Psoas muscle (tissue), 7 donors: ENCODE measurements at regions not wholly inside any gene's neighbourhood (a gene's known extent, or its start where the extent isn't known, plus 50 kb on each side); places are given as distances from the start of the nearest gene placed in this dataset.

ENCODE experiments used
- ATAC-seq, 4 donors: fragments of 200-7000 bp; cut with Tn5 transposase; one replicate each; pipeline ENCODE4 v1.9.1; 2020; ENCODE audit warnings: moderate library complexity in 3 of 4, mild to moderate bottlenecking in 2 of 4
- DNase-seq, 2 donors: peaks; one replicate each; pipeline ENCODE4 v3.0.0-alpha.2; 2020
- H3K27ac ChIP-seq: fragments of 200-600 bp; one replicate; pipeline ENCODE4 v1.8.0; 2022
- H3K27me3 ChIP-seq, 3 donors: fragments of 200-600 bp in 1 of 3; one replicate each; pipeline versions ENCODE4 v1.6.1 to v1.8.0; 2013 to 2022; ENCODE audit warnings: low read length in 2 of 3, mild to moderate bottlenecking in 2 of 3, moderate library complexity in 1 of 3; ENCODE audit not compliant: insufficient read depth in 3 of 3
- H3K36me3 ChIP-seq, 2 donors: fragments of 200-600 bp in 1 of 2; one replicate each; pipeline versions ENCODE4 v1.6.1 to v1.8.0; 2013 to 2022; ENCODE audit warnings: low read depth in 1 of 2, mild to moderate bottlenecking in 1 of 2, moderate library complexity in 1 of 2; ENCODE audit not compliant: insufficient read depth in 1 of 2
- H3K4me1 ChIP-seq: fragments of 200-600 bp; one replicate; pipeline ENCODE4 v1.8.0; 2022
- H3K4me3 ChIP-seq: fragments of 200-600 bp; one replicate; pipeline ENCODE4 v1.8.0; 2022; ENCODE audit warnings: mild to moderate bottlenecking
- H3K9me3 ChIP-seq: fragments of 200-600 bp; one replicate; pipeline ENCODE4 v1.8.0; 2022
- WGBS, 3 donors: extraction: QIAGEN DNeasy Blood & Tissue Kit; methylation state at CpG; one replicate each; pipeline versions ENCODE4 v1.1.6 to v1.1.7; 2013; 5-methylcytosine and 5-hydroxymethylcytosine counted together
- intact Hi-C, 2 donors: fragments of 100-400 bp; cut with DNase I; formaldehyde crosslinking; loops; one replicate each; pipeline versions ENCODE4 v1.11.0 to v1.14.2; 2022
- TF ChIP-seq, protein P1 (sequence below): fragments of 200-600 bp; IDR thresholded peaks from one replicate; pipeline ENCODE4 v1.8.0; 2022; ENCODE audit warnings: antibody characterized with exemption
- donor health status: healthy with polysubstance abuse.
- donor health status: DM: no; HTN: no; CAD: no; lungs with moderate emphysema.
- donor health status: Bipolar disorder and iron deficiency.
- donor health status: healthy.
- donor health status: DM: yes; HTN: yes; CAD: no.
- donor health status: DM: no; HTN: no; CAD: no.
- donor health status: DM: yes; HTN: yes; CAD: no.

DNA sequence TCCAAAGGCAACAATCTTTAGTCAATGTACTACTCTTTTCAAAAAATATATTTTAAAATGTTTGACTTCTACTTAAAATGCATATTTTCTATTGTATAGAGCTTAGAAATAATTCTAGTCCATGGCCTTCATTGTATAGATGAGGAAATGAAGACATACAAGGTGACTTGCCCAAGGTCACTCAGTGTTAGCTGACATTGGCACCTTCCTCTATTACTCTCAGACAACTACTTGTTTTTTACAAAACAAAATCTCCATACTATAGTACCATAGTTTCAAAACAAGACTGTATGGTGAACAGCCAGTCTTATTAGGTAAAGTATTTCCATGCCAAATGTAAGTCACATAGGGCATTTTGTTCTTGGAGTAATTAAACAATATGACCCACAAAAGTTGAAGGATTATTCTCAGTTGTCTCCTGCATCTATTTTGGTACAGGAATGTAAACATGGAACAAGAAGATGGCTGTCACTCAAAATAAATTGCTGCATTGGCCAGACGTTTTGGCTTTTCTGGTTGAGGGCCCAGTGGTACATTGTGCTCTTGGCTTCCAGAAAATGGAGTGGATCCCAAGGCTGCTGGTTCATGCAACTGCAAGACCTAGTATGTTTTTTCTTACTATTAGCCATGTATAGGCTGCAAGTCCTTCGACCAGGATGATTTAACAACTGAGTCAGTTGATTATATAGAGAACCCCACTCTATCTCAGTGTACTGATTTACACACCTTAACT lies 54.3 kb upstream of the NOX3 start:
- DNase-seq (no peak), ATAC-seq (peak in 3 of 4 donors; percentile 68 to 94 (median 91))
- TF ChIP-seq, protein P1, sequence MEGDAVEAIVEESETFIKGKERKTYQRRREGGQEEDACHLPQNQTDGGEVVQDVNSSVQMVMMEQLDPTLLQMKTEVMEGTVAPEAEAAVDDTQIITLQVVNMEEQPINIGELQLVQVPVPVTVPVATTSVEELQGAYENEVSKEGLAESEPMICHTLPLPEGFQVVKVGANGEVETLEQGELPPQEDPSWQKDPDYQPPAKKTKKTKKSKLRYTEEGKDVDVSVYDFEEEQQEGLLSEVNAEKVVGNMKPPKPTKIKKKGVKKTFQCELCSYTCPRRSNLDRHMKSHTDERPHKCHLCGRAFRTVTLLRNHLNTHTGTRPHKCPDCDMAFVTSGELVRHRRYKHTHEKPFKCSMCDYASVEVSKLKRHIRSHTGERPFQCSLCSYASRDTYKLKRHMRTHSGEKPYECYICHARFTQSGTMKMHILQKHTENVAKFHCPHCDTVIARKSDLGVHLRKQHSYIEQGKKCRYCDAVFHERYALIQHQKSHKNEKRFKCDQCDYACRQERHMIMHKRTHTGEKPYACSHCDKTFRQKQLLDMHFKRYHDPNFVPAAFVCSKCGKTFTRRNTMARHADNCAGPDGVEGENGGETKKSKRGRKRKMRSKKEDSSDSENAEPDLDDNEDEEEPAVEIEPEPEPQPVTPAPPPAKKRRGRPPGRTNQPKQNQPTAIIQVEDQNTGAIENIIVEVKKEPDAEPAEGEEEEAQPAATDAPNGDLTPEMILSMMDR, result no peak
- no peaks in the 10 kb centered on the region for H3K9me3 ChIP-seq
- no peak overlapping the region for H3K27ac ChIP-seq
- no peaks in the 10 kb centered on the region for H3K27me3 ChIP-seq
- WGBS, 3 donors, result 29 to 43% (median 29%) methylated on average over 2 of the region's 2 CpGs
- H3K36me3 ChIP-seq, result no peaks in the 10 kb centered on the region
- H3K4me1 ChIP-seq, result no peaks in the 10 kb centered on the region
- intact Hi-C loops, result loop anchor here in 1 of 2 donors (2.0 kb wide), 1 partner anchor 19 kb away; no protein-coding TSS in a partner anchor
- no peak overlapping the region for H3K4me3 ChIP-seq

DNA sequence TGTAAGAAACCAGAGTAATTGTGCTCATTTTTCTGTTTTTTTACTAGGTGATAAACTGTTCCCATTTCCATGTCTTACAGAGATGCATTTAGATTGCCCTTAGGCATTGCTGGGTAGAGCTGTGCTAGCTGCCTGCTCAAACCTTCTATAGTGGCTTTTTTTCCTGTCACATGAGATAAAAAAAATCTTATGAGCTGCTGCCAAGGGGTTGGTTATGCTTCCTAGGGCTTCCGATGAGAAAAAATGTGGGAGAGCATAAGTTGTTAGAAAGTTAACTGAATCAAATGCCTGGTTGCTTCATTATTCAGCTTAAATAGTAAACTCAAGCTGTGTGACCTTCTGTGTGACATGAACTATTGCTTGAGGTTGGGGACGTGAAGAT lies 50.0 kb upstream of the NOX3 start:
- Histone ChIP-seq H3K27ac (no peak overlapping the region), H3K27me3 (no peaks in the 10 kb centered on the region), H3K9me3 (peaks cover 8% of the 10 kb centered on the region), H3K4me1 (no peaks in the 10 kb centered on the region), H3K4me3 (no peak overlapping the region), H3K36me3 (no peaks in the 10 kb centered on the region)
- DNase-seq (no peak), ATAC-seq (no peak)
- TF ChIP-seq, protein P1, result no peak
- 32 to 59% (median 42%) methylated on average over 2 of the region's 2 CpGs for WGBS, 3 donors
- intact Hi-C loops, result no loop called here
